ENCODE measurements at regions not wholly inside any gene's neighbourhood (a gene's known extent, or its start where the extent isn't known, plus 50 kb on each side); places are given as distances from the start of the nearest gene placed in this dataset.

GRCh38 chr2:2886922-2887321 is 490.7 kb downstream of the EIPR1 start:
- Histone ChIP-seq H3K36me3 (no peaks in the 10 kb centered on the region), H3K27me3 (no peaks in the 10 kb centered on the region), H3K9me3 (no peaks in the 10 kb centered on the region), H3K4me3 (no peak overlapping the region), H3K27ac (no peak overlapping the region), H3K4me1 (no peaks in the 10 kb centered on the region)
- 56% methylated on average over 7 of the region's 7 CpGs for WGBS
- DNase-seq (ENCODE audit: low spot score in 2 of 2) = no peak
- TF ChIP-seq EP300 (IDR thresholded peaks at IDR 0.05) (no peak), POLR2A (IDR thresholded peaks at IDR 0.05) (no peak), POLR2AphosphoS5 (IDR thresholded peaks at IDR 0.05) (no peak)
- TF ChIP-seq, protein P1, sequence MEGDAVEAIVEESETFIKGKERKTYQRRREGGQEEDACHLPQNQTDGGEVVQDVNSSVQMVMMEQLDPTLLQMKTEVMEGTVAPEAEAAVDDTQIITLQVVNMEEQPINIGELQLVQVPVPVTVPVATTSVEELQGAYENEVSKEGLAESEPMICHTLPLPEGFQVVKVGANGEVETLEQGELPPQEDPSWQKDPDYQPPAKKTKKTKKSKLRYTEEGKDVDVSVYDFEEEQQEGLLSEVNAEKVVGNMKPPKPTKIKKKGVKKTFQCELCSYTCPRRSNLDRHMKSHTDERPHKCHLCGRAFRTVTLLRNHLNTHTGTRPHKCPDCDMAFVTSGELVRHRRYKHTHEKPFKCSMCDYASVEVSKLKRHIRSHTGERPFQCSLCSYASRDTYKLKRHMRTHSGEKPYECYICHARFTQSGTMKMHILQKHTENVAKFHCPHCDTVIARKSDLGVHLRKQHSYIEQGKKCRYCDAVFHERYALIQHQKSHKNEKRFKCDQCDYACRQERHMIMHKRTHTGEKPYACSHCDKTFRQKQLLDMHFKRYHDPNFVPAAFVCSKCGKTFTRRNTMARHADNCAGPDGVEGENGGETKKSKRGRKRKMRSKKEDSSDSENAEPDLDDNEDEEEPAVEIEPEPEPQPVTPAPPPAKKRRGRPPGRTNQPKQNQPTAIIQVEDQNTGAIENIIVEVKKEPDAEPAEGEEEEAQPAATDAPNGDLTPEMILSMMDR (IDR thresholded peaks at IDR 0.05) = no peak

GRCh38 chr2:2881499-2881898 is 496.1 kb downstream of the EIPR1 start:
- Histone ChIP-seq H3K4me3 (no peak overlapping the region), H3K27ac (no peak overlapping the region), H3K36me3 (no peaks in the 10 kb centered on the region), H3K27me3 (no peaks in the 10 kb centered on the region), H3K9me3 (no peaks in the 10 kb centered on the region), H3K4me1 (no peaks in the 10 kb centered on the region)
- WGBS = 70% methylated on average over 5 of the region's 5 CpGs
- no peak for DNase-seq (ENCODE audit: low spot score in 2 of 2)
- no peak for TF ChIP-seq EP300 (IDR thresholded peaks at IDR 0.05)
- no peak for TF ChIP-seq POLR2A (IDR thresholded peaks at IDR 0.05)

GRCh38 chr2:2880938-2881337 is 496.7 kb downstream of the EIPR1 start:
- TF ChIP-seq POLR2AphosphoS5 (IDR thresholded peaks at IDR 0.05) (no peak), POLR2A (IDR thresholded peaks at IDR 0.05) (no peak), EP300 (IDR thresholded peaks at IDR 0.05) (no peak)
- TF ChIP-seq, protein P1 (IDR thresholded peaks at IDR 0.05) = no peak
- 91% methylated on average over 4 of the region's 4 CpGs for WGBS
- no peak overlapping the region for H3K27ac ChIP-seq
- H3K4me3 ChIP-seq = no peak overlapping the region
- no peaks in the 10 kb centered on the region for H3K36me3 ChIP-seq
- DNase-seq (ENCODE audit: low spot score in 2 of 2) = no peak
- H3K4me1 ChIP-seq = no peaks in the 10 kb centered on the region
- H3K27me3 ChIP-seq = no peaks in the 10 kb centered on the region
- H3K9me3 ChIP-seq = no peaks in the 10 kb centered on the region

- WGBS = 54% methylated on average over 7 of the region's 7 CpGs
- no peak for DNase-seq (ENCODE audit: low spot score in 2 of 2)
- Histone ChIP-seq H3K4me3 (no peak overlapping the region), H3K27me3 (no peaks in the 10 kb centered on the region), H3K9me3 (no peaks in the 10 kb centered on the region), H3K36me3 (no peaks in the 10 kb centered on the region), H3K4me1 (no peaks in the 10 kb centered on the region), H3K27ac (no peak overlapping the region)
- TF ChIP-seq, protein P1 (IDR thresholded peaks at IDR 0.05) = no peak
- TF ChIP-seq POLR2A (IDR thresholded peaks at IDR 0.05) (no peak), EP300 (IDR thresholded peaks at IDR 0.05) (no peak), POLR2AphosphoS5 (IDR thresholded peaks at IDR 0.05) (no peak)
Measured at GRCh38 chr2:2879781-2880180, 497.8 kb downstream of the EIPR1 start.

DNA sequence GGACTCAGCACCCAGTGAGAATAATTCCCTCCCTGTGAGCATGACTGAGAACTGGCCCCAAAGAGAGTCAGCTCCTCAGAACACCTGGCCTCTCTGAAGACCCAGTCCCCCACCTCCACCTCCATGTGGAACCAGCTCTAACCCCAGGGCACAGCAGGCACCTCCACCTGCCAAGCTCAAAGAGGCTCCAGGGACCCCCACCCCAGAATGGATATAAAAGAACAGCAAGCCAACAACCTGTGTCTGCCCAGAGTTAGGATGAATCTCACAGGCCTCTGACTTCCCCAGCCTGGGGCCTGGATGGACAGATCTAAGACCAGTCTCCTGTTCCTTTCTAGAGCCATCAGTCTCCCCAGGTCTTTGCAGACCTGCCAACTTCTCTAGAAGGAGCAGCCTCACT is 498.5 kb downstream of the EIPR1 start:
- H3K27ac ChIP-seq = no peak overlapping the region
- TF ChIP-seq EP300 (IDR thresholded peaks at IDR 0.05) = no peak
- no peaks in the 10 kb centered on the region for H3K27me3 ChIP-seq
- no peak for DNase-seq (ENCODE audit: low spot score in 2 of 2)
- no peak overlapping the region for H3K4me3 ChIP-seq
- H3K36me3 ChIP-seq = no peaks in the 10 kb centered on the region
- no peaks in the 10 kb centered on the region for H3K4me1 ChIP-seq
- no peaks in the 10 kb centered on the region for H3K9me3 ChIP-seq

GRCh38 chr2:2877427-2877826 is 500.2 kb downstream of the EIPR1 start:
- H3K27ac ChIP-seq = no peak overlapping the region
- DNase-seq (ENCODE audit: low spot score in 2 of 2) = no peak
- H3K27me3 ChIP-seq = no peaks in the 10 kb centered on the region
- H3K4me3 ChIP-seq = no peak overlapping the region
- H3K36me3 ChIP-seq = no peaks in the 10 kb centered on the region
- no peak for TF ChIP-seq POLR2AphosphoS5 (IDR thresholded peaks at IDR 0.05)
- TF ChIP-seq, protein P1 (IDR thresholded peaks at IDR 0.05) = no peak
- TF ChIP-seq EP300 (IDR thresholded peaks at IDR 0.05) = no peak
- TF ChIP-seq POLR2A (IDR thresholded peaks at IDR 0.05) = no peak
- no peaks in the 10 kb centered on the region for H3K9me3 ChIP-seq
- no peaks in the 10 kb centered on the region for H3K4me1 ChIP-seq
- 38% methylated on average over 9 of the region's 13 CpGs for WGBS

All from suprapubic skin (tissue), 4 donors.